NB4 (cell line): ENCODE measurements at regions not wholly inside any gene's neighbourhood (a gene's known extent, or its start where the extent isn't known, plus 50 kb on each side); places are given as distances from the start of the nearest gene placed in this dataset.

Source experiments
- MYC ChIP-seq: IDR thresholded peaks from 2 replicates; pipeline ENCODE4 v1.6.1; 2011; ENCODE audit warnings: low read depth, low read length
- POLR2A ChIP-seq: IDR thresholded peaks from 2 replicates; pipeline ENCODE4 v1.6.1; 2011; ENCODE audit warnings: mild to moderate bottlenecking; ENCODE audit not compliant: insufficient read length; ENCODE audit errors: extremely low read depth
- TF ChIP-seq, protein P1 (sequence below): IDR thresholded peaks from one replicate; pipeline ENCODE4 v1.5.1; 2012; ENCODE audit warnings: low read depth, low read length
- TF ChIP-seq, protein P2 (sequence below): IDR thresholded peaks from 2 replicates; pipeline ENCODE4 v1.6.1; 2011; ENCODE audit warnings: low read depth, low read length

DNA sequence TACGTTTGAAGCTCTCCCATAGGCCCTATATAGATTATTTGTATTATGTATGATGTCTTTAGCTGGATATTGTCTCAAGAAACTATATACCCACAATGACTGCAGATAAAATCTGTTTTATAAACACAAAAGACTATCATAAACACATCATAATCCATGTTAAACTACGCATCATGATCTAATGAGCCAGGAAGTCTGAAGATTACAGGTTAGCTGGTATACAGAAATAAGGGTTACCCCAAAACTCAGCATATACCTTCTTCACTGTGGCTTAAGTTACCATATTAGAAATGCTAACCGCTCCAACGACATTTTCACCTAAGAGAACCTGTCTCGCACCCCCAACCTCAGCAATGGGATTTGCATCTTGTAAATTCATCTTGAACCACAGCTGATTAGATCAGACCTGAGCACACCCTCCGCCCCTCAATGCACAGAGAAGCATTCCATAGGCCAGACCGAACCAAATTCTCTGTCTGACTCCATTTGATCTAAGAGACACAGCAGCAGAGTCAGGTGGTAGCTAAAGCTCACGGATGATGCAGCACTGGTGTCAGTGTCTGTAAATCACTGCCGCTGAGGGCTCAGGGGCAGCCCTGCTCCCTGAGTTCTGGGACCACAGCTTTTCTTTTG is 124.9 kb downstream of the NPY start:
- TF ChIP-seq, protein P1, sequence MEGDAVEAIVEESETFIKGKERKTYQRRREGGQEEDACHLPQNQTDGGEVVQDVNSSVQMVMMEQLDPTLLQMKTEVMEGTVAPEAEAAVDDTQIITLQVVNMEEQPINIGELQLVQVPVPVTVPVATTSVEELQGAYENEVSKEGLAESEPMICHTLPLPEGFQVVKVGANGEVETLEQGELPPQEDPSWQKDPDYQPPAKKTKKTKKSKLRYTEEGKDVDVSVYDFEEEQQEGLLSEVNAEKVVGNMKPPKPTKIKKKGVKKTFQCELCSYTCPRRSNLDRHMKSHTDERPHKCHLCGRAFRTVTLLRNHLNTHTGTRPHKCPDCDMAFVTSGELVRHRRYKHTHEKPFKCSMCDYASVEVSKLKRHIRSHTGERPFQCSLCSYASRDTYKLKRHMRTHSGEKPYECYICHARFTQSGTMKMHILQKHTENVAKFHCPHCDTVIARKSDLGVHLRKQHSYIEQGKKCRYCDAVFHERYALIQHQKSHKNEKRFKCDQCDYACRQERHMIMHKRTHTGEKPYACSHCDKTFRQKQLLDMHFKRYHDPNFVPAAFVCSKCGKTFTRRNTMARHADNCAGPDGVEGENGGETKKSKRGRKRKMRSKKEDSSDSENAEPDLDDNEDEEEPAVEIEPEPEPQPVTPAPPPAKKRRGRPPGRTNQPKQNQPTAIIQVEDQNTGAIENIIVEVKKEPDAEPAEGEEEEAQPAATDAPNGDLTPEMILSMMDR = no peak
- no peak for TF ChIP-seq POLR2A
- no peak for TF ChIP-seq MYC
- TF ChIP-seq, protein P2, sequence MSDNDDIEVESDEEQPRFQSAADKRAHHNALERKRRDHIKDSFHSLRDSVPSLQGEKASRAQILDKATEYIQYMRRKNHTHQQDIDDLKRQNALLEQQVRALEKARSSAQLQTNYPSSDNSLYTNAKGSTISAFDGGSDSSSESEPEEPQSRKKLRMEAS = no peak
